ENCODE measurements at regions not wholly inside any gene's neighbourhood (a gene's known extent, or its start where the extent isn't known, plus 50 kb on each side); places are given as distances from the start of the nearest gene placed in this dataset.

DNA sequence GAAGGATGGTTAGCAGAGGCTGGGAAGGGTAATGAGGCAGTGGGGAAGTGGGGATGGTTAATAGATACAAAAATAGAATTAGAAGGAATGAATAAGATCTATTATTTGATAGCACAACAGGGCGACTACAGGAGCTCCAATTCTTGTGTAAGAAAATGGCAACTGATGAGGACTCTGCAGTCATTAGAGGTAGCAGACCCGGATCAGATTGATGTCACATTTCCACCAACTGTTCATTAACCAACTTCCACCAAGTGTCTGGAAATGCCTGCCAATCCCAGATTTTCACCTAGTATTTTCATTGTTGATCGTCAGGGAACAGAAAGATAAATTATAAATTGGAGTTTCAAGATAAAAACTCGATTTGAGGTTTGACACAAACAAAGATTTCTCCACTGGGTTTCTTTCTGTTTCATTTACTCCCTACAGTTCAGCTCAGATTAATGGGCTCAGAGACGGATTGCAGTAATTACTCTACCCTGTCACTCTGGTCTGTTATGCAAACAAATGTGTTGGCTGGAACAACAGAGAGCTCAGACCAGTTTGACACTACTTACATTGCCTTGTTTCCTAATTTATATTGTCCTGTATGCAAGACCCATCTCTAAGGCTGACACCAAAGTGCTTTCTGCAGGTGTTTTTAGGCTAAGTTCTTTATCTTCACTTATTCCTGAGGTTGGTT, 909.2 kb upstream of the PRKX start:
- TF ChIP-seq EZH2phosphoT487 (IDR thresholded peaks at IDR 0.05; ENCODE audit: borderline replicate concordance, low read depth), result no peak
- TF ChIP-seq, protein P1, sequence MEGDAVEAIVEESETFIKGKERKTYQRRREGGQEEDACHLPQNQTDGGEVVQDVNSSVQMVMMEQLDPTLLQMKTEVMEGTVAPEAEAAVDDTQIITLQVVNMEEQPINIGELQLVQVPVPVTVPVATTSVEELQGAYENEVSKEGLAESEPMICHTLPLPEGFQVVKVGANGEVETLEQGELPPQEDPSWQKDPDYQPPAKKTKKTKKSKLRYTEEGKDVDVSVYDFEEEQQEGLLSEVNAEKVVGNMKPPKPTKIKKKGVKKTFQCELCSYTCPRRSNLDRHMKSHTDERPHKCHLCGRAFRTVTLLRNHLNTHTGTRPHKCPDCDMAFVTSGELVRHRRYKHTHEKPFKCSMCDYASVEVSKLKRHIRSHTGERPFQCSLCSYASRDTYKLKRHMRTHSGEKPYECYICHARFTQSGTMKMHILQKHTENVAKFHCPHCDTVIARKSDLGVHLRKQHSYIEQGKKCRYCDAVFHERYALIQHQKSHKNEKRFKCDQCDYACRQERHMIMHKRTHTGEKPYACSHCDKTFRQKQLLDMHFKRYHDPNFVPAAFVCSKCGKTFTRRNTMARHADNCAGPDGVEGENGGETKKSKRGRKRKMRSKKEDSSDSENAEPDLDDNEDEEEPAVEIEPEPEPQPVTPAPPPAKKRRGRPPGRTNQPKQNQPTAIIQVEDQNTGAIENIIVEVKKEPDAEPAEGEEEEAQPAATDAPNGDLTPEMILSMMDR (IDR thresholded peaks at IDR 0.05), result no peak
- TF ChIP-seq NRF1 (IDR thresholded peaks at IDR 0.05; ENCODE audit: low read depth, low read length), result no peak
- TF ChIP-seq, protein P2, sequence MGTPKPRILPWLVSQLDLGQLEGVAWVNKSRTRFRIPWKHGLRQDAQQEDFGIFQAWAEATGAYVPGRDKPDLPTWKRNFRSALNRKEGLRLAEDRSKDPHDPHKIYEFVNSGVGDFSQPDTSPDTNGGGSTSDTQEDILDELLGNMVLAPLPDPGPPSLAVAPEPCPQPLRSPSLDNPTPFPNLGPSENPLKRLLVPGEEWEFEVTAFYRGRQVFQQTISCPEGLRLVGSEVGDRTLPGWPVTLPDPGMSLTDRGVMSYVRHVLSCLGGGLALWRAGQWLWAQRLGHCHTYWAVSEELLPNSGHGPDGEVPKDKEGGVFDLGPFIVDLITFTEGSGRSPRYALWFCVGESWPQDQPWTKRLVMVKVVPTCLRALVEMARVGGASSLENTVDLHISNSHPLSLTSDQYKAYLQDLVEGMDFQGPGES (IDR thresholded peaks at IDR 0.05; ENCODE audit: low read depth, low read length), result no peak
- TF ChIP-seq, protein P3, sequence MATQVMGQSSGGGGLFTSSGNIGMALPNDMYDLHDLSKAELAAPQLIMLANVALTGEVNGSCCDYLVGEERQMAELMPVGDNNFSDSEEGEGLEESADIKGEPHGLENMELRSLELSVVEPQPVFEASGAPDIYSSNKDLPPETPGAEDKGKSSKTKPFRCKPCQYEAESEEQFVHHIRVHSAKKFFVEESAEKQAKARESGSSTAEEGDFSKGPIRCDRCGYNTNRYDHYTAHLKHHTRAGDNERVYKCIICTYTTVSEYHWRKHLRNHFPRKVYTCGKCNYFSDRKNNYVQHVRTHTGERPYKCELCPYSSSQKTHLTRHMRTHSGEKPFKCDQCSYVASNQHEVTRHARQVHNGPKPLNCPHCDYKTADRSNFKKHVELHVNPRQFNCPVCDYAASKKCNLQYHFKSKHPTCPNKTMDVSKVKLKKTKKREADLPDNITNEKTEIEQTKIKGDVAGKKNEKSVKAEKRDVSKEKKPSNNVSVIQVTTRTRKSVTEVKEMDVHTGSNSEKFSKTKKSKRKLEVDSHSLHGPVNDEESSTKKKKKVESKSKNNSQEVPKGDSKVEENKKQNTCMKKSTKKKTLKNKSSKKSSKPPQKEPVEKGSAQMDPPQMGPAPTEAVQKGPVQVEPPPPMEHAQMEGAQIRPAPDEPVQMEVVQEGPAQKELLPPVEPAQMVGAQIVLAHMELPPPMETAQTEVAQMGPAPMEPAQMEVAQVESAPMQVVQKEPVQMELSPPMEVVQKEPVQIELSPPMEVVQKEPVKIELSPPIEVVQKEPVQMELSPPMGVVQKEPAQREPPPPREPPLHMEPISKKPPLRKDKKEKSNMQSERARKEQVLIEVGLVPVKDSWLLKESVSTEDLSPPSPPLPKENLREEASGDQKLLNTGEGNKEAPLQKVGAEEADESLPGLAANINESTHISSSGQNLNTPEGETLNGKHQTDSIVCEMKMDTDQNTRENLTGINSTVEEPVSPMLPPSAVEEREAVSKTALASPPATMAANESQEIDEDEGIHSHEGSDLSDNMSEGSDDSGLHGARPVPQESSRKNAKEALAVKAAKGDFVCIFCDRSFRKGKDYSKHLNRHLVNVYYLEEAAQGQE (IDR thresholded peaks at IDR 0.05; ENCODE audit: low read depth, low read length), result no peak
- no peak for TF ChIP-seq POLR2AphosphoS5 (IDR thresholded peaks at IDR 0.05; ENCODE audit: low read depth, low read length)
- no peak for TF ChIP-seq EP300 (IDR thresholded peaks at IDR 0.05; ENCODE audit: borderline replicate concordance in 1 of 2, low read depth in 1 of 2, low read length in 1 of 2)

All from SK-N-SH (cell line).